ENCODE measurements at regions not wholly inside any gene's neighbourhood (a gene's known extent, or its start where the extent isn't known, plus 50 kb on each side); places are given as distances from the start of the nearest gene placed in this dataset.

GRCh38 chr18:75131381-75132000, 77.4 kb downstream of the PTGR3 start:
- no peak overlapping the region for H3K4me3 ChIP-seq (ENCODE audit: low read depth, low read length)
- DNase-seq (ENCODE audit: low read depth): no peak
- no peak for TF ChIP-seq CTCF (IDR thresholded peaks at IDR 0.05; ENCODE audit: control insufficient read depth, extremely low read depth, insufficient read depth)

- DNase-seq (ENCODE audit: low read depth): no peak
- H3K4me3 ChIP-seq (ENCODE audit: low read depth, low read length): no peak overlapping the region
- TF ChIP-seq CTCF (IDR thresholded peaks at IDR 0.05; ENCODE audit: control insufficient read depth, extremely low read depth, insufficient read depth): no peak
Measured at GRCh38 chr18:75130591-75131328, 78.2 kb downstream of the PTGR3 start.

- no peak overlapping the region for H3K4me3 ChIP-seq (ENCODE audit: low read depth, low read length)
- TF ChIP-seq CTCF (IDR thresholded peaks at IDR 0.05; ENCODE audit: control insufficient read depth, extremely low read depth, insufficient read depth): no peak
- DNase-seq (ENCODE audit: low read depth): no peak
Measured at GRCh38 chr18:75129717-75130477, 79.0 kb downstream of the PTGR3 start.

GRCh38 chr18:75128911-75129716, 79.8 kb downstream of the PTGR3 start:
- no peak for DNase-seq (ENCODE audit: low read depth)
- H3K4me3 ChIP-seq (ENCODE audit: low read depth, low read length): no peak overlapping the region
- TF ChIP-seq CTCF (IDR thresholded peaks at IDR 0.05; ENCODE audit: control insufficient read depth, extremely low read depth, insufficient read depth): no peak

- no peak for DNase-seq (ENCODE audit: low read depth)
- no peak overlapping the region for H3K4me3 ChIP-seq (ENCODE audit: low read depth, low read length)
- no peak for TF ChIP-seq CTCF (IDR thresholded peaks at IDR 0.05; ENCODE audit: control insufficient read depth, extremely low read depth, insufficient read depth)
Measured at GRCh38 chr18:75128051-75128605, 80.8 kb downstream of the PTGR3 start.
